Gastroesophageal sphincter (tissue), 3 donors: ENCODE measurements at regions not wholly inside any gene's neighbourhood (a gene's known extent, or its start where the extent isn't known, plus 50 kb on each side); places are given as distances from the start of the nearest gene placed in this dataset.

ENCODE experiments used
- POLR2A ChIP-seq, 2 donors: fragments of 450-650 bp; IDR thresholded peaks; one replicate each; pipeline ENCODE4 v1.6.1; 2017; ENCODE audit warnings: antibody characterized with exemption in 2 of 2, mild to moderate bottlenecking in 2 of 2, moderate library complexity in 1 of 2
- TF ChIP-seq, protein P1 (sequence below), 4 experiments: fragments of 200-600 bp in 2 of 4; fragments of 450-650 bp in 2 of 4; sonication (generic) in 1 of 4; IDR thresholded peaks; one replicate each; pipeline ENCODE4 v1.5.1; 2017 to 2019; ENCODE audit warnings: antibody characterized with exemption in 4 of 4, mild to moderate bottlenecking in 2 of 4, moderate library complexity in 2 of 4

DNA sequence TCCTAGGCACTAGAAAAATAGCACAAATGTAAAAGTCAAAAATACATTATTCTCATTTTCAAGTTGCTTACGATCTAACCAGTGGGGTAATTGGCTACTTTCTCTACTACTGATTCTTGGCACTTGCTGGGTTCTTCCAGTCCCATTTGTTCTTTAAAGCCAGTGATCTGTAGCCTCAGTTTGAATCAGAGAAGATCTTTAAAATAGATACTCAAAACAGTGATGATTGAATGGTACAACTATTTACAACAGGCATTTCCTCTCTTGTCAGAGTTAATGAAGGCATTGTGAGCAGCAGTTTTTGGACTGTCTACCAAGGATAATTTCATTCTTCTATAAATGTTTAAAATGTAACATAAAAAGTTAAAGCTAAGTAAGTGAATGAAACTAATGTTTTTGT is 128.3 kb upstream of the FSIP2 start:
- TF ChIP-seq, protein P1, sequence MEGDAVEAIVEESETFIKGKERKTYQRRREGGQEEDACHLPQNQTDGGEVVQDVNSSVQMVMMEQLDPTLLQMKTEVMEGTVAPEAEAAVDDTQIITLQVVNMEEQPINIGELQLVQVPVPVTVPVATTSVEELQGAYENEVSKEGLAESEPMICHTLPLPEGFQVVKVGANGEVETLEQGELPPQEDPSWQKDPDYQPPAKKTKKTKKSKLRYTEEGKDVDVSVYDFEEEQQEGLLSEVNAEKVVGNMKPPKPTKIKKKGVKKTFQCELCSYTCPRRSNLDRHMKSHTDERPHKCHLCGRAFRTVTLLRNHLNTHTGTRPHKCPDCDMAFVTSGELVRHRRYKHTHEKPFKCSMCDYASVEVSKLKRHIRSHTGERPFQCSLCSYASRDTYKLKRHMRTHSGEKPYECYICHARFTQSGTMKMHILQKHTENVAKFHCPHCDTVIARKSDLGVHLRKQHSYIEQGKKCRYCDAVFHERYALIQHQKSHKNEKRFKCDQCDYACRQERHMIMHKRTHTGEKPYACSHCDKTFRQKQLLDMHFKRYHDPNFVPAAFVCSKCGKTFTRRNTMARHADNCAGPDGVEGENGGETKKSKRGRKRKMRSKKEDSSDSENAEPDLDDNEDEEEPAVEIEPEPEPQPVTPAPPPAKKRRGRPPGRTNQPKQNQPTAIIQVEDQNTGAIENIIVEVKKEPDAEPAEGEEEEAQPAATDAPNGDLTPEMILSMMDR (IDR thresholded peaks at IDR 0.05), result no peak
- no peak for TF ChIP-seq POLR2A (IDR thresholded peaks at IDR 0.05)
